Stimulated activated CD4-positive, alpha-beta T cell treated with anti-CD3 and anti-CD28 coated beads, Interleukin-4, amount 100 ng/mL, for 48 hours (primary cell): ENCODE measurements at regions not wholly inside any gene's neighbourhood (a gene's known extent, or its start where the extent isn't known, plus 50 kb on each side); places are given as distances from the start of the nearest gene placed in this dataset.
"Not testable (repeated sequence)": the region's sequence is repeated elsewhere in the genome, so short reads cannot be mapped to it uniquely, and the experiment has no call there.

Experiments used
- DNase-seq, 2 donors: peaks; one replicate each; pipeline ENCODE4 v3.0.0-alpha.2; 2020; ENCODE audit warnings: low read depth in 2 of 2

GRCh38 chr22:48779661-48780596 lies 1047.7 kb downstream of the BRD1 start:
- DNase-seq: no peak

GRCh38 chr22:48779211-48779643 lies 1048.4 kb downstream of the BRD1 start:
- DNase-seq: no peak

- no peak for DNase-seq
These were observed 1049.1 kb downstream of the BRD1 start for GRCh38 chr22:48778308-48779195.

GRCh38 chr22:48772286-48772907 lies 1055.3 kb downstream of the BRD1 start:
- DNase-seq: no peak

GRCh38 chr22:48765595-48765994 lies 1062.1 kb downstream of the BRD1 start:
- no peak for DNase-seq

GRCh38 chr22:48761546-48761945 lies 1066.1 kb downstream of the BRD1 start:
- DNase-seq: no peak

GRCh38 chr22:48760481-48761390 lies 1066.9 kb downstream of the BRD1 start:
- DNase-seq: no peak

GRCh38 chr22:48758881-48759875 lies 1068.5 kb downstream of the BRD1 start:
- DNase-seq: no peak

GRCh38 chr22:48757985-48758561 lies 1069.6 kb downstream of the BRD1 start:
- no peak for DNase-seq

GRCh38 chr22:48757581-48757980 lies 1070.1 kb downstream of the BRD1 start:
- no peak for DNase-seq

GRCh38 chr22:48757135-48757534 lies 1070.5 kb downstream of the BRD1 start:
- not testable (repeated sequence) for DNase-seq

GRCh38 chr22:48756146-48757111 lies 1071.2 kb downstream of the BRD1 start:
- DNase-seq: no peak

- no peak for DNase-seq
These were observed 1072.4 kb downstream of the BRD1 start for GRCh38 chr22:48755059-48755949.

GRCh38 chr22:48754611-48755058 lies 1073.0 kb downstream of the BRD1 start:
- DNase-seq: no peak

- no peak for DNase-seq
These were observed 1073.7 kb downstream of the BRD1 start for GRCh38 chr22:48753752-48754517.

GRCh38 chr22:48753381-48753730 lies 1074.3 kb downstream of the BRD1 start:
- no peak for DNase-seq
